GM12875 (cell line): ENCODE measurements at regions not wholly inside any gene's neighbourhood (a gene's known extent, or its start where the extent isn't known, plus 50 kb on each side); places are given as distances from the start of the nearest gene placed in this dataset.

Experiments
- H3K4me3 ChIP-seq: one replicate; pipeline ENCODE4 v1.5.1; 2011; ENCODE audit warnings: low read depth, low read length, control low read depth
- TF ChIP-seq, protein P1 (sequence below): IDR thresholded peaks from 2 replicates; pipeline ENCODE4 v1.5.1; 2011; ENCODE audit warnings: low read depth, mild to moderate bottlenecking, control low read depth, inconsistent platforms, low read length, moderate library complexity, borderline replicate concordance; ENCODE audit not compliant: insufficient read depth

DNA sequence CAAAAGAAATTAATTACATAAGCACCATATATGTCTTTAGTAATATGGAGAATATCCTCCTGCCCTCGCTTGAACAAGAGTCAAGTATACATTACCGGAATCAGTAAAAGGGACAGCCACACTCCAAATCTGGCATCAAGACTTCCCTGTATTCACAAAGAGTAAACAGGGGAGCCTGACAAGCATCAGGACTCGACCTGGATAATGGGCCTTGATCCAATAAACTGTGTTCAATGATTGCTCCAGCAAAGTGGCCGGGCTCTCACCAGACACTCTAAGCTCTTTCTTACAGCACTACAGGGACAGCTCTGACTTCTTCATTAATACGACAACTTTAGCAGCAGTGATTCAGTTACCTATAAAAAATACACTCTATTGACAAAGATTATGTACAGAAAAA lies 307.9 kb upstream of the POU3F2 start:
- no peak overlapping the region for H3K4me3 ChIP-seq
- TF ChIP-seq, protein P1, sequence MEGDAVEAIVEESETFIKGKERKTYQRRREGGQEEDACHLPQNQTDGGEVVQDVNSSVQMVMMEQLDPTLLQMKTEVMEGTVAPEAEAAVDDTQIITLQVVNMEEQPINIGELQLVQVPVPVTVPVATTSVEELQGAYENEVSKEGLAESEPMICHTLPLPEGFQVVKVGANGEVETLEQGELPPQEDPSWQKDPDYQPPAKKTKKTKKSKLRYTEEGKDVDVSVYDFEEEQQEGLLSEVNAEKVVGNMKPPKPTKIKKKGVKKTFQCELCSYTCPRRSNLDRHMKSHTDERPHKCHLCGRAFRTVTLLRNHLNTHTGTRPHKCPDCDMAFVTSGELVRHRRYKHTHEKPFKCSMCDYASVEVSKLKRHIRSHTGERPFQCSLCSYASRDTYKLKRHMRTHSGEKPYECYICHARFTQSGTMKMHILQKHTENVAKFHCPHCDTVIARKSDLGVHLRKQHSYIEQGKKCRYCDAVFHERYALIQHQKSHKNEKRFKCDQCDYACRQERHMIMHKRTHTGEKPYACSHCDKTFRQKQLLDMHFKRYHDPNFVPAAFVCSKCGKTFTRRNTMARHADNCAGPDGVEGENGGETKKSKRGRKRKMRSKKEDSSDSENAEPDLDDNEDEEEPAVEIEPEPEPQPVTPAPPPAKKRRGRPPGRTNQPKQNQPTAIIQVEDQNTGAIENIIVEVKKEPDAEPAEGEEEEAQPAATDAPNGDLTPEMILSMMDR, result no peak

DNA sequence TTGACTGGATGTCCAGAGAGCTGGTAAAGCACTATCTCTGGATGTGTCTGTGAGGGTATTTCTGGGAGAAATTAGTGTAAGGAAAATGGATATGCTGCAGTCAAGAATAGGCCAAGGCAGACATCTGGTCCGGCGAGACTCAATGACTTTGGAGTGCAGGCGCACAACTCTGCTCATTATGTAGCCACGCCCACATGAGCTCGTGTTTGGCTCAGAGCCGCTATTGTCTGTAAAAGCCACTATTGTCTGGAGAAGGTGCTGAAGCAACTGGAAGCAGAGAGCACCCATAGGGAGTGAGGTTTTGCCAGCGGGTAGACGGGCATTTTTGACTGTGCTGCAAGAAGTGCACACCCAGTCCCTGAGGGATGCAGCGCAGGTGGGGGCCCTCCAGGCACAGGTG lies 305.0 kb upstream of the POU3F2 start:
- TF ChIP-seq, protein P1, result no peak

DNA sequence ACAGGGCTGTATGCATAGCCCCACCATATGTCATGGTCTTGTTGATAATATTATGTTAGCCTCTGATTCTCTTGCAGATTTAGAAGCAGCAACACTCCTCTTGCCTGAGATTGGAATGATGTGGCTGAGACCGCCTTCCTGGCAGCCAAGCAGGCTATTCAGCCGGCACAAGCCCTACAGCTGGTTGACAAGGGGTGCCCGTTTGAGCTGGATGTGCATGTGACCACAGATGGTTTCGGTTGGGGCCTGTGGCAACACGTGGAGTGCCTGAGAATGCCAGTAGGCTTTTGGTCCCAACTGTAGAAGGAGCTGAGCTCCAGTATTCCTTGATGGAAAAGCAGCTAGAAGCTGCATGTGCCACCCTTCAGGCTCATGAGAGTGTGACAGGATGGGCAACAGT lies 303.6 kb upstream of the POU3F2 start:
- TF ChIP-seq, protein P1, result no peak
- H3K4me3 ChIP-seq, result no peak overlapping the region

More for the DNA sequence above, 305.0 kb upstream of the POU3F2 start:
- no peak overlapping the region for H3K4me3 ChIP-seq

DNA sequence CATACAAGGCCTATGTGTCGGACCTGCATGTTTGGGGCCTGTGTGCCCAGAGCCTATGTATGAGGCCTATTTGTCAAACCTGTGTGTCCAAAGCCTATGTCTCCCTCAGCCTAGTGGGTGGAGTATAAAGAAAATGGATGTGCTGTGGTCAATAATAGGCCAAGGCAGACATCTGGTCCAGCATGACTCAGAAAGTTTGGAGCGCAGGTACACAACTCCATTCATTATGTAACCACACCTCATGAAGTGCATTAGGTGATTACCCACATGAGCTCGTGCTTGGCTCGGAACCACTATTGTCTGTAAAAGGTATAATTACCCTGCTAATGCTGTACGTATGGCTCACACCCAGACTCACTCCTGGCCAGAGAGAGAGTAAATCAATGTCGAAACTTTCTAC lies 302.4 kb upstream of the POU3F2 start:
- H3K4me3 ChIP-seq, result no peak overlapping the region
- TF ChIP-seq, protein P1, result no peak

GRCh38 chr6:98539741-98540140 lies 294.6 kb upstream of the POU3F2 start:
- H3K4me3 ChIP-seq, result no peak overlapping the region
- TF ChIP-seq, protein P1, result no peak

DNA sequence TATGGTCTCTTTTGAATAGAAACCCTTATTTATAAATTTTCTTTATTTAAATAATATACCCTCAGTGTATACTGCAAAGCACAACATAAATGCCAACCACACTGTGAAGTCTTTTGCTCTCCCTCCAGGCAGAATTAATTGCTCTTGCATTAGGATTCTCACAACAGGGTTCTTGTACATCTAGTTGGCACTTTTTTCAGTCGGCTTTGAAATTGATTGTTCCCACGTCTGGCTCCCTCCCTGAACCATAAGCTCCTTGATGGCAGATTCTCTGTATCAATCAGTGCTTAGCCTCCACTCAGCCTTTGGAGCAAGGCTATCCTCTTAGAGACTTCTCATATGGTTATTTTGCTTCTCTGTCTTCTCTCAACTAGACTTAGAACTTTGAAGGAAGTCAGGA lies 288.0 kb upstream of the POU3F2 start:
- TF ChIP-seq, protein P1, result no peak
- H3K4me3 ChIP-seq, result no peak overlapping the region

DNA sequence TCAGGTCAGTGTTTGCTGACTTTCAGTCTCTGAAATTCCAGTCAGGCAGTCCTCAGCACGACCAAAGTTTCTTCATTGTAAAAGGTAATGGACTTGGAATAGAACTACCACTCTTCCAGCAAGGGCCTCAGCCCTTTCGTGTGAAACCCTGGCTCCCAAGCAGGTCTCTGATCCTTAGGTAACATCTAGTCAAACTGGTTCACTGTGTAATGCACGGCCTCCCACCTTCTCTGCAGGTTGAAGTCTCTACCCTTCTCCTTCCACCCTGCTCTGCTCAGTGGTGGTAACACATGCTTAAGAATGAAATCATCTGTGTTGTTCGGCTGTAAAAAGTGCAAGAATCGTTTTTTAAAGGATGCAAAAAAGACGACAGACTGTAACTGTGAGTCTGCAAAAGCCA lies 287.2 kb upstream of the POU3F2 start:
- H3K4me3 ChIP-seq, result no peak overlapping the region
- TF ChIP-seq, protein P1, result no peak
